ENCODE measurements at regions not wholly inside any gene's neighbourhood (a gene's known extent, or its start where the extent isn't known, plus 50 kb on each side); places are given as distances from the start of the nearest gene placed in this dataset.

GRCh38 chr2:48250943-48251342, 63.5 kb upstream of the FOXN2 start:
- H3K4me1 ChIP-seq: peaks cover 38% of the 10 kb centered on the region
- H3K4me3 ChIP-seq: no peak overlapping the region
- no peaks in the 10 kb centered on the region for H3K36me3 ChIP-seq
- H3K27me3 ChIP-seq (ENCODE audit: low read depth): no peaks in the 10 kb centered on the region
- intact Hi-C loops (cut with DNase I): no loop called here
- no peak for DNase-seq
- no peak for TF ChIP-seq CTCF (IDR thresholded peaks at IDR 0.05)
- H3K9me3 ChIP-seq: no peaks in the 10 kb centered on the region
- no peak overlapping the region for H3K27ac ChIP-seq
- peak; percentile 57 to 69 for ATAC-seq

DNA sequence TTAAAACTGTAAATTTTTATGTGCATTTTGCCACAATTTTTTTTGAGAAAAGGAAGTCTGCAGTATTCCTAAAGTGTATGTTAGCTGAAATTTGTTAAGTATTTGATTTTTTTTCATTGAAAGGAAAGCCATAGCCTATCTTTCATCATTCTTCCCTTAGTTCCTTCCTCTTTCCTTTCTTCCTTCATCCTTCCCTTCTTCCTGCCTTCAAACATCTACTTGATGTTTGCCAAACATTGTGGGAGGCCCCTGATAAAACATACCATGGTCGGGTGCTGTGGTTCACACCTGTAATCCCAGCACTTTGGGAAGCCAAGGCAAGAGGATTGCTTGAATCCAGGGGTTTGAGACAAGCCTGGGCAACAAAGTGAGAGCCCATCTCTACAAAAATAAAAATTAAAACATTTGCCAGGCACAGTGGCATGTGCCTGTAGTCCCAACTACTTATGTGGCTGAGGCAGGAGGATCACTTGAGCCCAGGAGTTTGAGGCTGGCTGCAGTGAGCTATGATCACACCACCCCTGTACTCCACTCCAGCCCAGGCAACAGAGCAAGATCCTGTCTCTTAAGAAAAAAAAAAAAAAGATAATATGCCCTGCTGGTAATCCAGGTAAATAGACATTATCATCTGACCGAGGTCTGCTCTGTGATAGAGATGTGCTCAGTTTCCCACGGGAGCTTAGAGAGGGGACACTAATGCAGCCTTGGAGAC, 62.9 kb upstream of the FOXN2 start:
- Histone ChIP-seq H3K27ac (no peak overlapping the region), H3K9me3 (no peaks in the 10 kb centered on the region), H3K4me3 (no peak overlapping the region), H3K4me1 (peaks cover 38% of the 10 kb centered on the region), H3K27me3 (ENCODE audit: low read depth) (no peaks in the 10 kb centered on the region), H3K36me3 (no peaks in the 10 kb centered on the region)
- DNase-seq (no peak), ATAC-seq (no peak)
- TF ChIP-seq CTCF (IDR thresholded peaks at IDR 0.05): no peak
- intact Hi-C loops (cut with DNase I): no loop called here

DNA sequence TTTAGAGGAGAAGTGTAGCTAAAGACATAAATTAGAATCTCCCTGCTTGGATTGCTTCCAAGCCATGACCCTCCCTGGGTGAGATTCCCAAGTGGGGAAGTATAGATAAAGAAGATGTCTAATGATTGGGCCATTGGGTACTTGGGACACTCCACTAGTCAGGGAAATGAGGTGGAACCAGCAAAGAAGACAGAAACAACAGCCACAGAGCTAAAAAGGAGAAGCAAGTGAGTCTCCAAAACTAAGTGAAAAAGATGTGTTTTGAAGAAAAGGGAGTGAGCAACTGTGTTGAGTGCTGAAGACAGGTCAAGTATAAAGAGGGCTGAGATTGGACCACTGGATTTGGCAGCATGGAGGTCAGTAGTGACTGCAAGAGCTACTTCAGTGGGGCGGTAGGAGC, 61.2 kb upstream of the FOXN2 start:
- no peak overlapping the region for H3K4me3 ChIP-seq
- ATAC-seq (no peak), DNase-seq (no peak)
- H3K9me3 ChIP-seq: no peaks in the 10 kb centered on the region
- peaks cover 35% of the 10 kb centered on the region for H3K4me1 ChIP-seq
- H3K27me3 ChIP-seq (ENCODE audit: low read depth): no peaks in the 10 kb centered on the region
- TF ChIP-seq CTCF (IDR thresholded peaks at IDR 0.05): no peak
- no peak overlapping the region for H3K27ac ChIP-seq
- no peaks in the 10 kb centered on the region for H3K36me3 ChIP-seq
- intact Hi-C loops (cut with DNase I): no loop called here

DNA sequence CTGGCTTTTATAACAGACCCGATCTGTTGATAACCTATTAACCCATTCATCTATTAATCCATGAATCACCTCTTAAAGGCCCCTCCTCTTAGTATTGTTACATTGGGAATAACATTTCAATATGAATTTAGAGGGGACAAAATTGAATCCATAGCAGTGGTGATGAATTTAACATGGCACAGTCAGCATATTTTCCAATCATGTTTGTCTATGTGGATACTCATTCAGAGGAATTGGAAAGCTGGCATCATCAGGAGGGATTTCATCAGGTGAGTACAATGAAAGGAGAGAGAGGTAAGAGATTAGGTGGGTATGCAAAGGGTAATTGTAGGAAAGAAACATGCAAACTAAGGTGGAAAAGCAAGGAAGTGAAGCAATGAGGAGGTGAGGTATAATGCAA, 59.6 kb upstream of the FOXN2 start:
- Histone ChIP-seq H3K27ac (no peak overlapping the region), H3K4me3 (no peak overlapping the region), H3K36me3 (no peaks in the 10 kb centered on the region), H3K27me3 (ENCODE audit: low read depth) (no peaks in the 10 kb centered on the region), H3K9me3 (no peaks in the 10 kb centered on the region), H3K4me1 (peaks cover 20% of the 10 kb centered on the region)
- intact Hi-C loops (cut with DNase I): no loop called here
- no peak for ATAC-seq
- DNase-seq: no peak
- no peak for TF ChIP-seq CTCF (IDR thresholded peaks at IDR 0.05)

GRCh38 chr2:48257456-48257855, 57.0 kb upstream of the FOXN2 start:
- Histone ChIP-seq H3K27me3 (ENCODE audit: low read depth) (no peaks in the 10 kb centered on the region), H3K36me3 (no peaks in the 10 kb centered on the region), H3K4me1 (no peaks in the 10 kb centered on the region), H3K27ac (no peak overlapping the region), H3K9me3 (no peaks in the 10 kb centered on the region), H3K4me3 (no peak overlapping the region)
- no peak for DNase-seq
- intact Hi-C loops (cut with DNase I): no loop called here
- ATAC-seq: no peak
- no peak for TF ChIP-seq CTCF (IDR thresholded peaks at IDR 0.05)
